HG03175 (cell line): ENCODE measurements at regions not wholly inside any gene's neighbourhood (a gene's known extent, or its start where the extent isn't known, plus 50 kb on each side); places are given as distances from the start of the nearest gene placed in this dataset.
A peak's percentile ranks its signal among the peaks of the same experiment; 100 is the strongest.
"Not testable (repeated sequence)": the region's sequence is repeated elsewhere in the genome, so short reads cannot be mapped to it uniquely, and the experiment has no call there.

ENCODE experiments used
- ATAC-seq: cut with Tn5 transposase; IDR thresholded peaks from one replicate; pipeline ENCODE4 v1.9.1; 2021; ENCODE audit warnings: mild to moderate bottlenecking, moderate library complexity; ENCODE audit not compliant: unreplicated experiment

- ATAC-seq = no peak
Measured at GRCh38 chr14:35949920-35950513, 123.9 kb downstream of the BRMS1L start.

- not testable (repeated sequence) for ATAC-seq
Measured at GRCh38 chr14:35947983-35948382, 121.8 kb downstream of the BRMS1L start.

GRCh38 chr14:35944847-35945246 is 118.7 kb downstream of the BRMS1L start:
- no peak for ATAC-seq

- ATAC-seq = peak; percentile 77
Measured at GRCh38 chr14:35940291-35940690, 114.2 kb downstream of the BRMS1L start.

GRCh38 chr14:35938770-35939169 is 112.6 kb downstream of the BRMS1L start:
- no peak for ATAC-seq

- peak; percentile 66 for ATAC-seq
Measured at GRCh38 chr14:35934499-35934898, 108.4 kb downstream of the BRMS1L start.

- peak; percentile 49 for ATAC-seq
Measured at GRCh38 chr14:35932659-35933159, 106.6 kb downstream of the BRMS1L start.

- ATAC-seq = peak; percentile 16
Measured at GRCh38 chr14:35932136-35932535, 106.0 kb downstream of the BRMS1L start.

GRCh38 chr14:35931346-35931745 is 105.2 kb downstream of the BRMS1L start:
- no peak for ATAC-seq

GRCh38 chr14:35929186-35929585 is 103.0 kb downstream of the BRMS1L start:
- no peak for ATAC-seq

GRCh38 chr14:35927727-35928126 is 101.6 kb downstream of the BRMS1L start:
- no peak for ATAC-seq

- no peak for ATAC-seq
Measured at GRCh38 chr14:35925319-35925718, 99.2 kb downstream of the BRMS1L start.

GRCh38 chr14:35922590-35922989 is 96.5 kb downstream of the BRMS1L start:
- ATAC-seq = not testable (repeated sequence)

- no peak for ATAC-seq
Measured at GRCh38 chr14:35921745-35922144, 95.6 kb downstream of the BRMS1L start.
